H9 (cell line): ENCODE measurements at regions not wholly inside any gene's neighbourhood (a gene's known extent, or its start where the extent isn't known, plus 50 kb on each side); places are given as distances from the start of the nearest gene placed in this dataset.

ENCODE experiments used
- DNase-seq: peaks from one replicate; pipeline ENCODE4 v3.0.0-alpha.2; 2017
- H2AFZ ChIP-seq: one replicate; pipeline ENCODE4 v1.6.1; 2013; ENCODE audit warnings: mild to moderate bottlenecking, low read length, control low read depth, moderate library complexity
- H2AK5ac ChIP-seq: 2 replicates; pipeline ENCODE4 v1.6.1; 2013; ENCODE audit warnings: low read length, control low read depth, mixed read lengths; ENCODE audit not compliant: insufficient read length
- H2BK120ac ChIP-seq: one replicate; pipeline ENCODE4 v1.6.1; 2013; ENCODE audit warnings: low read depth, mild to moderate bottlenecking, low read length, control low read depth, inconsistent platforms; ENCODE audit not compliant: poor library complexity, severe bottlenecking
- H2BK12ac ChIP-seq: 2 replicates; pipeline ENCODE4 v1.6.1; 2013; ENCODE audit warnings: low read length, control low read depth, mixed read lengths, low read depth; ENCODE audit not compliant: insufficient read length
- H2BK15ac ChIP-seq: 2 replicates; pipeline ENCODE4 v1.6.1; 2013; ENCODE audit warnings: low read depth, low read length, control low read depth
- H2BK20ac ChIP-seq: one replicate; pipeline ENCODE4 v1.6.1; 2013; ENCODE audit warnings: low read depth, mild to moderate bottlenecking, low read length, control low read depth, inconsistent platforms; ENCODE audit not compliant: poor library complexity, severe bottlenecking
- H2BK5ac ChIP-seq: 2 replicates; pipeline ENCODE4 v1.6.1; 2013; ENCODE audit warnings: low read length, control low read depth, mixed read lengths; ENCODE audit not compliant: insufficient read length
- H3K14ac ChIP-seq: 2 replicates; pipeline ENCODE4 v1.6.1; 2013; ENCODE audit warnings: low read length, control low read depth; ENCODE audit not compliant: insufficient read depth
- H3K18ac ChIP-seq: 2 replicates; pipeline ENCODE4 v1.6.1; 2013; ENCODE audit warnings: low read depth, mild to moderate bottlenecking, mixed read lengths, low read length, control low read depth; ENCODE audit not compliant: insufficient read length
- H3K23ac ChIP-seq: 2 replicates; pipeline ENCODE4 v1.6.1; 2013; ENCODE audit warnings: low read length, control low read depth, mixed read lengths, low read depth; ENCODE audit not compliant: insufficient read length
- H3K23me2 ChIP-seq: 2 replicates; pipeline ENCODE4 v1.6.1; 2013; ENCODE audit warnings: low read depth, mild to moderate bottlenecking, mixed read lengths, low read length, control low read depth; ENCODE audit not compliant: insufficient read length, poor library complexity, severe bottlenecking
- H3K27ac ChIP-seq: 2 replicates; pipeline ENCODE4 v1.5.1; 2013; ENCODE audit warnings: low read length, control low read depth, mixed read lengths, low read depth; ENCODE audit not compliant: insufficient read length
- H3K27me3 ChIP-seq: 2 replicates; pipeline ENCODE4 v1.6.1; 2013; ENCODE audit warnings: low read length, control low read depth, inconsistent platforms; ENCODE audit not compliant: insufficient read depth
- H3K4ac ChIP-seq: 2 replicates; pipeline ENCODE4 v1.6.1; 2013; ENCODE audit warnings: low read depth, mild to moderate bottlenecking, control low read depth, inconsistent platforms, low read length, moderate library complexity
- H3K4me1 ChIP-seq: 2 replicates; pipeline ENCODE4 v1.6.1; 2013; ENCODE audit warnings: low read length, control low read depth, inconsistent platforms; ENCODE audit not compliant: insufficient read depth
- H3K4me2 ChIP-seq: 2 replicates; pipeline ENCODE4 v1.6.1; 2013; ENCODE audit warnings: low read length, control low read depth, mixed read lengths; ENCODE audit not compliant: insufficient read length, insufficient read depth
- H3K56ac ChIP-seq: 2 replicates; pipeline ENCODE4 v1.6.1; 2013; ENCODE audit warnings: low read depth, mild to moderate bottlenecking, mixed read lengths, low read length, control low read depth; ENCODE audit not compliant: insufficient read length
- H3K79me1 ChIP-seq: 2 replicates; pipeline ENCODE4 v1.6.1; 2013; ENCODE audit warnings: low read depth, mild to moderate bottlenecking, moderate library complexity, low read length, control low read depth, inconsistent platforms; ENCODE audit not compliant: insufficient read depth, poor library complexity, severe bottlenecking
- H3K79me2 ChIP-seq: 2 replicates; pipeline ENCODE4 v1.6.1; 2013; ENCODE audit warnings: low read length, control low read depth, inconsistent platforms; ENCODE audit not compliant: insufficient read depth
- H3K9ac ChIP-seq: 2 replicates; pipeline ENCODE4 v1.6.1; 2013; ENCODE audit warnings: low read length, control low read depth, mixed read lengths; ENCODE audit not compliant: insufficient read length; ENCODE audit errors: extremely low read depth
- H3K9me3 ChIP-seq: one replicate; pipeline ENCODE4 v1.6.1; 2013; ENCODE audit warnings: low read depth, low read length, inconsistent platforms; ENCODE audit not compliant: control insufficient read depth
- H3T11ph ChIP-seq: one replicate; pipeline ENCODE4 v1.6.1; 2013; ENCODE audit warnings: mild to moderate bottlenecking, low read length, control low read depth, inconsistent platforms
- H4K20me1 ChIP-seq: one replicate; pipeline ENCODE4 v1.6.1; 2013; ENCODE audit not compliant: control insufficient read depth, insufficient read length, insufficient read depth
- H4K5ac ChIP-seq: 2 replicates; pipeline ENCODE4 v1.6.1; 2013; ENCODE audit warnings: low read depth, mild to moderate bottlenecking, mixed read lengths, low read length, control low read depth; ENCODE audit not compliant: insufficient read length
- H4K8ac ChIP-seq: replicated peaks from 2 replicates; pipeline ENCODE4 v1.6.1; 2013; ENCODE audit warnings: low read length, control low read depth, mixed read lengths, low read depth; ENCODE audit not compliant: insufficient read length
- H4K91ac ChIP-seq: 2 replicates; pipeline ENCODE4 v1.6.1; 2013; ENCODE audit warnings: low read depth, mild to moderate bottlenecking, moderate library complexity, mixed read lengths, low read length, control low read depth; ENCODE audit not compliant: insufficient read length
- H3K27ac Mint-ChIP-seq, 3 experiments: 2 replicates in 2 of 3; 3 replicates in 1 of 3; pipeline ENCODE4 v1.8.0; 2020 to 2021; ENCODE audit warnings: mixed read lengths in 3 of 3, mild to moderate bottlenecking in 1 of 3, moderate library complexity in 1 of 3
- H3K27me3 Mint-ChIP-seq: 2 replicates; pipeline ENCODE4 v1.8.0; 2021; ENCODE audit warnings: low read depth, mild to moderate bottlenecking, moderate library complexity, mixed read lengths
- H3K36me3 Mint-ChIP-seq, 3 experiments: 2 replicates in 2 of 3; 3 replicates in 1 of 3; pipeline ENCODE4 v1.8.0; 2020 to 2021; ENCODE audit warnings: low read depth in 3 of 3, mixed read lengths in 3 of 3; ENCODE audit not compliant: insufficient read depth in 1 of 3
- H3K4me1 Mint-ChIP-seq, 2 experiments: 2 replicates each; pipeline ENCODE4 v1.8.0; 2020; ENCODE audit warnings: mixed read lengths in 2 of 2
- H3K4me3 Mint-ChIP-seq, 2 experiments: 2 replicates in 1 of 2; 3 replicates in 1 of 2; pipeline ENCODE4 v1.8.0; 2020 to 2021; ENCODE audit warnings: mild to moderate bottlenecking in 2 of 2, mixed read lengths in 2 of 2, moderate library complexity in 1 of 2
- H3K9me3 Mint-ChIP-seq, 2 experiments: 2 replicates in 1 of 2; 3 replicates in 1 of 2; pipeline ENCODE4 v1.8.0; 2020; ENCODE audit warnings: mild to moderate bottlenecking in 2 of 2, mixed read lengths in 2 of 2, moderate library complexity in 1 of 2
- CTCF ChIP-seq: fragments of 200-600 bp; sonication (generic); conservative IDR thresholded peaks from 3 replicates; pipeline ENCODE4 v1.8.0; 2021; ENCODE audit warnings: antibody characterized with exemption, mild to moderate bottlenecking
- WGBS: extraction: QIAGEN DNeasy Blood & Tissue Kit; methylation state at CpG from one replicate; pipeline ENCODE4 v1.1.7; 2013; ENCODE audit warnings: missing lambda C conversion rate, low lambda C conversion rate, mixed read lengths; ENCODE audit not compliant: insufficient read length; ENCODE audit errors: extremely low coverage; 5-methylcytosine and 5-hydroxymethylcytosine counted together

- no peak overlapping the region for H3K27ac ChIP-seq
Observed at GRCh38 chr5:149439899-149440542, 60.9 kb upstream of the IL17B start.

More at GRCh38 chr5:149439899-149440542, 60.9 kb upstream of the IL17B start:
- Mint-ChIP-seq H3K36me3 (peaks cover 0 to 3% (median 2%) of the 10 kb centered on the region in 3 experiments; a peak in 2 of 7 replicates), H3K27me3 (peaks cover 3% of the 10 kb centered on the region), H3K4me1 (peaks cover 33 to 38% of the 10 kb centered on the region in 2 experiments), H3K9me3 (peaks cover 3 to 4% of the 10 kb centered on the region in 2 experiments; a peak in 3 of 5 replicates), H3K27ac (peak overlapping the region in 2 of 3 experiments; percentile 13 to 85; a peak in 4 of 7 replicates), H3K4me3 (no peak overlapping the region)
- Histone ChIP-seq H2BK12ac (no peak overlapping the region), H3K23ac (no peak overlapping the region), H2BK5ac (no peak overlapping the region), H4K20me1 (no peaks in the 10 kb centered on the region), H3K9ac (no peak overlapping the region), H3K14ac (no peak overlapping the region), H3K18ac (no peak overlapping the region), H4K5ac (no peak overlapping the region), H4K8ac (no peak overlapping the region), H3K79me1 (no peaks in the 10 kb centered on the region), H2BK15ac (no peak overlapping the region), H3K27me3 (no peaks in the 10 kb centered on the region), H3K9me3 (no peaks in the 10 kb centered on the region), H2AFZ (no peak overlapping the region), H3T11ph (no peak overlapping the region), H4K91ac (no peak overlapping the region), H3K56ac (no peak overlapping the region), H2BK20ac (no peak overlapping the region), H3K4me1 (peaks cover 5% of the 10 kb centered on the region; the same call in 1 of the 2 replicates), H3K4ac (no peak overlapping the region), H3K79me2 (no peaks in the 10 kb centered on the region), H2BK120ac (no peak overlapping the region), H3K23me2 (no peaks in the 10 kb centered on the region), H2AK5ac (no peak overlapping the region), H3K4me2 (no peak overlapping the region)
- no CpG with 5 or more reads among the region's 8 CpGs for WGBS
- peak; percentile 92 for DNase-seq
- TF ChIP-seq CTCF: peak; percentile 73
